Heart left ventricle (tissue), 13 donors: ENCODE measurements at regions not wholly inside any gene's neighbourhood (a gene's known extent, or its start where the extent isn't known, plus 50 kb on each side); places are given as distances from the start of the nearest gene placed in this dataset.

ENCODE experiments used
- CTCF ChIP-seq, 12 donors: fragments of 200-600 bp; sonication (generic) in 4 of 12; IDR thresholded peaks; one replicate each; pipeline versions ENCODE4 v1.5.0 to v1.8.0; 2018 to 2022; ENCODE audit warnings: antibody characterized with exemption in 12 of 12, mild to moderate bottlenecking in 5 of 12
- POLR2A ChIP-seq, 2 donors: fragments of 450-650 bp; IDR thresholded peaks; one replicate each; pipeline ENCODE4 v1.6.1; 2017; ENCODE audit warnings: antibody characterized with exemption in 2 of 2, mild to moderate bottlenecking in 2 of 2, moderate library complexity in 2 of 2
- donor health status: ischemic (EF 13 %, LVEDD 7.1; RV severe dilation, severe dysfunction).
- donor health status: DM: no; HTN: yes; CAD: no.
- donor health status: DM: no; HTN: no; CAD: no.
- donor health status: ischemic (EF 25% LVEDD 6.9; RV normal size, moderate dysfunction).
- donor health status: ischemic (EF 25% LVEDD 5.7; RV mildly dilated, moderate dysfunction).
- donor health status: ischemic (EF 35%, LVEDD 5.7; RV mildly dilated, moderate dysfunction).
- donor health status: nonischemic (EF 11% LVEDD 7.7; RV severe dilation, severe dysfunction).
- donor health status: DM: yes; HTN: yes; CAD: no.
- donor health status: PGD.
- donor health status: ischemic (EF 29% LVEDD 5.4; RV normal size, mild dysfunction).
- donor health status: nonischemic (EF 23%, LVEDD 6.1; RV moderate dilation, normal function).

- TF ChIP-seq CTCF (IDR thresholded peaks at IDR 0.05) (no peak), POLR2A (IDR thresholded peaks at IDR 0.05) (no peak)
Measured at GRCh38 chr2:220845766-220846273, 726.3 kb downstream of the EPHA4 start.
